ENCODE measurements at regions not wholly inside any gene's neighbourhood (a gene's known extent, or its start where the extent isn't known, plus 50 kb on each side); places are given as distances from the start of the nearest gene placed in this dataset.

DNA sequence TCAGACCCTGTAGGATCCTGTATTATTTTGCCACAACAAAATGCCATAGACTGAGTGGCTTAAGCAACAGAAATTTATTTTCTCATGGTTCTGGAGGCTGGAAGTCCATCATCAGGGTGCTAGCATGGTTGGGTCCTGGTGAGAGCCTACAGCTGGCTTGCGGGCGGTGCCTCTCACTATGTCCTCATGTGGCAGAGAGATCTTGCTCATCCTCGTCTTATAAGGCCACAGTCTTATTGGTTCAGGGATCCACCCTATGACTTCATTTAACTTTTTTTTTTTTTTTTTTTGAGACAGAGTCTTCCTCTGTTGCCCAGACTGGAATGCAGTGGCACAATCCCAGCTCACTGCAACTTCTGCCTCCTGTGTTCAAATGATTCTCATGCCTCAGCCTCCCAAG lies 90.9 kb downstream of the LSM5 start:
- Histone ChIP-seq H3K4me1 (ENCODE audit: control insufficient read depth in 3 of 3, insufficient read depth in 3 of 3, low read length in 3 of 3) (no peaks in the 10 kb centered on the region), H3K27me3 (ENCODE audit: control insufficient read depth in 3 of 3, insufficient read depth in 3 of 3, low read length in 3 of 3) (no peaks in the 10 kb centered on the region), H3K36me3 (ENCODE audit: control insufficient read depth in 3 of 3, insufficient read depth in 3 of 3, low read length in 3 of 3) (no peaks in the 10 kb centered on the region), H3K27ac (ENCODE audit: low read depth, low read length) (no peak overlapping the region), H3K9ac (ENCODE audit: low read depth in 1 of 3, low read length in 3 of 3) (no peak overlapping the region), H3K9me3 (ENCODE audit: control insufficient read depth in 3 of 3, low read length in 3 of 3) (no peaks in the 10 kb centered on the region), H3K4me3 (ENCODE audit: low read length in 3 of 3) (no peak overlapping the region)

DNA sequence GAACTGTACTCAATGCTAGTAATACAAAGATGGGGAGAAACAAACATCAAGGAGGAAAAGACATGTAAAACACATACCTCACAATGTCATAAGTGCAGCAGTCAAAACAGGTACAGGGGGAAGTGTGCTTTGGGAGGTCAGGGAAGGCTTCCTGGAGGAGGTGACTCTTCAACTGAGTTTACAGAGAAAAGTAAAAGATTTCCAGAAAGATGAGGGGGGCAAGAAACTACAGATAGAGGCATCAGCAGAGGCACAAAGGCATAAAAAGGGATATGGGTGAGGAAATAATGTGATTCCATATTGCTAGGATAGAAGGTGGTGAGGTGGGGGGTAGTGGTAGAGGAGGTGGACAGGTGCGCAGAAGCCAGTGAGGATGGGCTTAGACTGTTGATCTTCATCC lies 95.0 kb downstream of the LSM5 start:
- Histone ChIP-seq H3K9me3 (ENCODE audit: control insufficient read depth in 3 of 3, low read length in 3 of 3) (no peaks in the 10 kb centered on the region), H3K4me1 (ENCODE audit: control insufficient read depth in 3 of 3, insufficient read depth in 3 of 3, low read length in 3 of 3) (no peaks in the 10 kb centered on the region), H3K27ac (ENCODE audit: low read depth, low read length) (no peak overlapping the region), H3K27me3 (ENCODE audit: control insufficient read depth in 3 of 3, insufficient read depth in 3 of 3, low read length in 3 of 3) (no peaks in the 10 kb centered on the region), H3K4me3 (ENCODE audit: low read length in 3 of 3) (no peak overlapping the region), H3K9ac (ENCODE audit: low read depth in 1 of 3, low read length in 3 of 3) (no peak overlapping the region), H3K36me3 (ENCODE audit: control insufficient read depth in 3 of 3, insufficient read depth in 3 of 3, low read length in 3 of 3) (no peaks in the 10 kb centered on the region)

DNA sequence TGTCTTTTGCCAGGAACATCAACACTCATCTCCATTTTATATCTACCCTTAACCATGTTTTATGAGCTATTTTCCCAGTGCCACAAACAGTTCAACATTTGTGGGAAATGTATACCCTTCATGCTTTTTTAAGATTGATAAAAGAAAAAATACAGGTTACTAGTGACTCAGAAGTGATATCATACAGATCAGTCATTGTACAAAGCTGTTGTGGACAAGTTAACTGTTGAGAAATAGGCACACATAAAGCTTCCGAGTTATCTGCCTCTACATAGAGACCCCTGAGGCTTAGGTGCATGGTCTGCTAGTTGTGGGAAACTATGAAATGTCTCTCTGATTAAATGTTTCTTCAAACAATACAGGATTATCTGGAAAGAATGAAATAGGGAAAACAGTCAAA lies 96.3 kb downstream of the LSM5 start:
- H3K9ac ChIP-seq (ENCODE audit: low read depth in 1 of 3, low read length in 3 of 3), result no peak overlapping the region
- no peak overlapping the region for H3K4me3 ChIP-seq (ENCODE audit: low read length in 3 of 3)
- no peaks in the 10 kb centered on the region for H3K27me3 ChIP-seq (ENCODE audit: control insufficient read depth in 3 of 3, insufficient read depth in 3 of 3, low read length in 3 of 3)
- no peaks in the 10 kb centered on the region for H3K36me3 ChIP-seq (ENCODE audit: control insufficient read depth in 3 of 3, insufficient read depth in 3 of 3, low read length in 3 of 3)
- no peaks in the 10 kb centered on the region for H3K9me3 ChIP-seq (ENCODE audit: control insufficient read depth in 3 of 3, low read length in 3 of 3)
- no peak overlapping the region for H3K27ac ChIP-seq (ENCODE audit: low read depth, low read length)
- no peaks in the 10 kb centered on the region for H3K4me1 ChIP-seq (ENCODE audit: control insufficient read depth in 3 of 3, insufficient read depth in 3 of 3, low read length in 3 of 3)

DNA sequence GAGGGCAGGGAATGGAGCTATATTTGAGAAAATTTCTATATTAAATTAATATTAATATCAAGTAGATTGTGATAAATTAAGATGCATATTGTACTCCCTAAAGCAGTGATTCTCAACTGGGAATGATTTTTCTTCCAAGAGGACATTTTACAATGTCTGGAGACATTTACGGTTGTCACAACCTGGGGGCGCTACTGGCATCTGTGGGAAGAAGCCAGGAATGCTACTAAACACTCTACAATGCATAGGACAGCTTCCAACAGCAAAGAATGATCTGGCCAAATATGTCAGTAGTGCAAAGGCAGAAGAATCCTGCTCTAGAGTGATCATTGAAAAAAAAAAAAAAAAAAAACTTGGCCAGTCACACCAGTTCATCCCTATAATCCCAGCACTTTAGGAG lies 100.0 kb downstream of the LSM5 start:
- H3K27ac ChIP-seq (ENCODE audit: low read depth, low read length), result no peak overlapping the region
- no peaks in the 10 kb centered on the region for H3K27me3 ChIP-seq (ENCODE audit: control insufficient read depth in 3 of 3, insufficient read depth in 3 of 3, low read length in 3 of 3)
- H3K36me3 ChIP-seq (ENCODE audit: control insufficient read depth in 3 of 3, insufficient read depth in 3 of 3, low read length in 3 of 3), result no peaks in the 10 kb centered on the region
- H3K9me3 ChIP-seq (ENCODE audit: control insufficient read depth in 3 of 3, low read length in 3 of 3), result no peaks in the 10 kb centered on the region
- H3K9ac ChIP-seq (ENCODE audit: low read depth in 1 of 3, low read length in 3 of 3), result no peak overlapping the region
- H3K4me1 ChIP-seq (ENCODE audit: control insufficient read depth in 3 of 3, insufficient read depth in 3 of 3, low read length in 3 of 3), result no peaks in the 10 kb centered on the region
- no peak overlapping the region for H3K4me3 ChIP-seq (ENCODE audit: low read length in 3 of 3)

DNA sequence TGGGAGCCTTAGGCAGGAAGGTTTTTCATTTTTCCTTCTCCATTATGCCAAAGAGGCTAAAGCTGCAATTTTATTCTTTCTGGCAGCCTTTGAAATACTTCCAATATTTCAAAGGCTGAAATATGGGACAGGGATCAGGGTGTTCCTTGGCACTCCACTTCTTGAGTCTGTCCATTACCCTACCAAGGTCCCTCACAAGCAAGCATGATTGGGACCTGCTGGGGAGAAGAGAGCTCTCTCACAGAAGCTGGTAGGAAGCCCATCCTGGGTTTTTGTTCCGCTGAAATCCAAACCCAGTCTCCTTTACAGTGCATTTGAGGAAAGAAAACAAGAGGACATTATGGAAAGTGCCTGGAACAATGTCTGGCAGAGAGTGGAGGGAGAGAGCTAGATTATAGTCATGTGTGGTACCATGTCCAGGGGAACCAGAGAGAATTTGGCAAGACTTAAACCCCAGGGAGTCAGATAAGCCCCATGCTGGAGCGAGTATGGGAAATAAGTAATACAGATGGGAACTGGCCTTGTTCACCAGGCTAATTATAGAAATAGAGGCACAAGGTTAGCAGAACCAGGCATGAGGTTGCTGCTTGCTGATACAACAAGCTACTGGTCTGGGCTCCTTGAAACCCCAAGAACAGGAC lies 104.7 kb downstream of the LSM5 start:
- H3K27ac ChIP-seq (ENCODE audit: low read depth, low read length), result no peak overlapping the region
- H3K27me3 ChIP-seq (ENCODE audit: control insufficient read depth in 3 of 3, insufficient read depth in 3 of 3, low read length in 3 of 3), result peaks cover 5 to 11% (median 5%) of the 10 kb centered on the region in 3 donors
- H3K4me1 ChIP-seq (ENCODE audit: control insufficient read depth in 3 of 3, insufficient read depth in 3 of 3, low read length in 3 of 3), result no peaks in the 10 kb centered on the region
- no peaks in the 10 kb centered on the region for H3K9me3 ChIP-seq (ENCODE audit: control insufficient read depth in 3 of 3, low read length in 3 of 3)
- no peaks in the 10 kb centered on the region for H3K36me3 ChIP-seq (ENCODE audit: control insufficient read depth in 3 of 3, insufficient read depth in 3 of 3, low read length in 3 of 3)
- no peak overlapping the region for H3K4me3 ChIP-seq (ENCODE audit: low read length in 3 of 3)
- no peak overlapping the region for H3K9ac ChIP-seq (ENCODE audit: low read depth in 1 of 3, low read length in 3 of 3)

DNA sequence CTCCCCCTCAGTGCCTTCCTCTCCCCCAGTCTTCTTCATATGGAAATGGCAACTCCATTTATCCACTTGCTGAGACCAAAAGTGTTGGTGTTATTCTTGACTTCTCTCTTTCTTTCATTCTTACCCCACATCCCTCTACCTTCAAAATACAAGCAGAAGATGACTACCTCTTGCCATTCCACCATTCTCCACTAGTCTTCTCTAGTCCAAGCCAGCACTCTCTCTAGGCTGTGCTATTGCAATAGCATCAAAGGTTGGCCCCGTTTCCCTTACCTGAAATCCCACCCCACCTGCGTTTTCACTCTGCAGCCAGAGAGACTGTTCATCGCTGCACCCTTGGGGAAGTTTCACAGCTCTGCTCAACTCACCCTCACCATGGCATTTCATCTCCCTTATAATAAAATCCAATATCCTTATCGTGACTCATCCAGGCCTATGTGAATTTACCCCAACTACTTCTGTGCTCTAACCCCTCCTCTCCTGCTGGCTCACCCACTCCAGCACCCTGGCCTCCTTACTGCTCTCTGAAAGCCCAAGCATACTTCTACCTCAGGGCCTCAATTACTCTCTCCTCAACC lies 109.1 kb downstream of the LSM5 start:
- H3K27ac ChIP-seq (ENCODE audit: low read depth, low read length), result no peak overlapping the region
- no peaks in the 10 kb centered on the region for H3K36me3 ChIP-seq (ENCODE audit: control insufficient read depth in 3 of 3, insufficient read depth in 3 of 3, low read length in 3 of 3)
- H3K9ac ChIP-seq (ENCODE audit: low read depth in 1 of 3, low read length in 3 of 3), result no peak overlapping the region
- no peak overlapping the region for H3K4me3 ChIP-seq (ENCODE audit: low read length in 3 of 3)
- no peaks in the 10 kb centered on the region for H3K9me3 ChIP-seq (ENCODE audit: control insufficient read depth in 3 of 3, low read length in 3 of 3)
- H3K27me3 ChIP-seq (ENCODE audit: control insufficient read depth in 3 of 3, insufficient read depth in 3 of 3, low read length in 3 of 3), result peaks cover 5 to 11% (median 5%) of the 10 kb centered on the region in 3 donors
- H3K4me1 ChIP-seq (ENCODE audit: control insufficient read depth in 3 of 3, insufficient read depth in 3 of 3, low read length in 3 of 3), result no peaks in the 10 kb centered on the region

DNA sequence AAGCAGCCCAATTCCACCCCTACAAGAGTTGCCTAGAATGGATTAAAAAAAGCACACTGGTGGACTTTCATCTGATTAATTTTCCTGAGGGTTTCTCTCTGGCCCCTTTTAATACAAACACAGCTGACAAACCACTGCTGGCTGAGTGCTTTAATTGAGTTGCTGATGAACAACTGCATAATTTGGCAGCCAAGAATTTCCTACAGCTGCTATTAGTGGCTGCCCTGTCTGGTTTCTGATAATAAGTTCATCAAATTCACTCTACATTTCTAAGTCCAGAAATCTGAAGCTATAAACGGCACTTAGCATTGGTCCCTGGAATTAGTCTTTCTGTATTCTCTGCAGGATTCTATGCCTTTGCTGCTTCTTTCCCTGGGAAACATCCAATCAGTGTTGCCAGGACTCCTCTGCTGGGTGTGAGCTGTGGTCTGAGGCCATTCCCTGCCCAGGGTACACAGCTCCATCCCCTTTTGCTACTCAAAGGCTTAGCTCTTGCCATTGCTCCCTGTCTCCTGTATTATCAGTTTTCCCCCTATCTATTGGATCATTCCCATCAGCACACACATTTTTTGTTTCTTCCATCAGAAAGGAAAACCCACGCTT lies 110.6 kb downstream of the LSM5 start:
- no peak overlapping the region for H3K27ac ChIP-seq (ENCODE audit: low read depth, low read length)
- no peaks in the 10 kb centered on the region for H3K36me3 ChIP-seq (ENCODE audit: control insufficient read depth in 3 of 3, insufficient read depth in 3 of 3, low read length in 3 of 3)
- no peaks in the 10 kb centered on the region for H3K9me3 ChIP-seq (ENCODE audit: control insufficient read depth in 3 of 3, low read length in 3 of 3)
- no peak overlapping the region for H3K9ac ChIP-seq (ENCODE audit: low read depth in 1 of 3, low read length in 3 of 3)
- H3K27me3 ChIP-seq (ENCODE audit: control insufficient read depth in 3 of 3, insufficient read depth in 3 of 3, low read length in 3 of 3), result peaks cover 5 to 11% (median 5%) of the 10 kb centered on the region in 3 donors
- H3K4me3 ChIP-seq (ENCODE audit: low read length in 3 of 3), result no peak overlapping the region
- H3K4me1 ChIP-seq (ENCODE audit: control insufficient read depth in 3 of 3, insufficient read depth in 3 of 3, low read length in 3 of 3), result no peaks in the 10 kb centered on the region

DNA sequence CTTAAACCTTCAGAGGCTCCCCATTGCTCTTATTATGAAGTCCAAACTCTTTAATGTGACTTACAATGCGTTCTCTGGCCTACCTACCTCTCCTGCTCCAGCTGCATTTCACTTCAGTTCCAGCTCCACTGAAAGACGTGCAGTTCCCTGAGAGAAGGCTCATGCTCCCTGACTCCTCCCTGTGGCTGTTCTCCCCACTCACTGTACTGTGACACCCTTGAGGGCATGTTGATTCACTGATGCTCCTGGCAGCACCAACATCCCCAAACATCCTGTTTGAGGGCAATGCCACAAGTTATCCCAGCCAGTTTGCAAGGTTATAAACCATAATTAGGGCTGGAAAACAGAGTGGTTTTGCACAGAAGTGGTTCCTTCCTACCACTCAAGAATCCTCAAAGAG lies 111.2 kb downstream of the LSM5 start:
- no peak overlapping the region for H3K4me3 ChIP-seq (ENCODE audit: low read length in 3 of 3)
- no peaks in the 10 kb centered on the region for H3K4me1 ChIP-seq (ENCODE audit: control insufficient read depth in 3 of 3, insufficient read depth in 3 of 3, low read length in 3 of 3)
- H3K9ac ChIP-seq (ENCODE audit: low read depth in 1 of 3, low read length in 3 of 3), result no peak overlapping the region
- H3K27ac ChIP-seq (ENCODE audit: low read depth, low read length), result no peak overlapping the region
- peaks cover 5 to 11% (median 5%) of the 10 kb centered on the region in 3 donors for H3K27me3 ChIP-seq (ENCODE audit: control insufficient read depth in 3 of 3, insufficient read depth in 3 of 3, low read length in 3 of 3)
- H3K36me3 ChIP-seq (ENCODE audit: control insufficient read depth in 3 of 3, insufficient read depth in 3 of 3, low read length in 3 of 3), result no peaks in the 10 kb centered on the region
- no peaks in the 10 kb centered on the region for H3K9me3 ChIP-seq (ENCODE audit: control insufficient read depth in 3 of 3, low read length in 3 of 3)

DNA sequence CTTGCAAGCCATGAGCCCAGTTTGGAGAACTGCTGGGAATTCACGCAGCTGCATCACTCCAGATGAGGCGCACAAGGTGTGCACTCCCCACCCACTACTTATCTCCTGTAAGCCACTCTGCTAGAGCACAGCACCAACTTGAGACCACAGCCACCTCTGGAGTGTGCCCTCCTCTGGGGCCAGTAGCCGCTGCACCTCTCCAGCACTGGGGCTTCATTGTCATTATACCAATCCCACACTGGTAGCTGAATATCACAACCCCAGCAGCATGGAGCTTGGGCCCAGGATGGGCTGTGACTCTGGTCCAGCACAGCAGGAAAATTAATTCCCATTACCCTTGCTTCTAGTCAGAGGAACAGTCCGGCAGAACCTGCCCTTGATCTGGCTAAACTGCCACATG lies 125.6 kb downstream of the LSM5 start:
- H3K4me3 ChIP-seq (ENCODE audit: low read length in 3 of 3), result no peak overlapping the region
- H3K27ac ChIP-seq (ENCODE audit: low read depth, low read length), result no peak overlapping the region
- no peaks in the 10 kb centered on the region for H3K36me3 ChIP-seq (ENCODE audit: control insufficient read depth in 3 of 3, insufficient read depth in 3 of 3, low read length in 3 of 3)
- H3K27me3 ChIP-seq (ENCODE audit: control insufficient read depth in 3 of 3, insufficient read depth in 3 of 3, low read length in 3 of 3), result peaks cover 0 to 5% (median 2%) of the 10 kb centered on the region in 3 donors
- H3K4me1 ChIP-seq (ENCODE audit: control insufficient read depth in 3 of 3, insufficient read depth in 3 of 3, low read length in 3 of 3), result no peaks in the 10 kb centered on the region
- no peak overlapping the region for H3K9ac ChIP-seq (ENCODE audit: low read depth in 1 of 3, low read length in 3 of 3)
- no peaks in the 10 kb centered on the region for H3K9me3 ChIP-seq (ENCODE audit: control insufficient read depth in 3 of 3, low read length in 3 of 3)

DNA sequence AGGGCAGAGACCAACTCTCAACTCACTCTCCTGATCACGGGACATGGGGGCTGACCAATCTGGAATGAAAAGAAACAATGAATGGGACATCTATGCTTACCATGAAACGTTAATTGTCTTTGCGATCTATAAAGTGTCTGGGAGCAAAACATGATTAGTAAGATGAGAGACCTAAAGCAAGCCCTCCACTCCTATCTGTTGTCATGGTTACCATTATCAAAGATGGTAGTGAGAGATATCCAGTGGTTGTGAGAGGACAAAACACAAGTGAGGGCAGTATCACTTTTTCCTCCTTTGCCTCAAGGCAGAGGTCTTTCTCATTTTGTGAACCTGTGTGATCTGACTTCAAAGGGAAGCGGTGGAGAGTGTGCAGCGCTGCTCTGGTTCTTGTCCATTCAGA lies 130.1 kb downstream of the LSM5 start:
- peaks cover 0 to 5% (median 2%) of the 10 kb centered on the region in 3 donors for H3K27me3 ChIP-seq (ENCODE audit: control insufficient read depth in 3 of 3, insufficient read depth in 3 of 3, low read length in 3 of 3)
- H3K27ac ChIP-seq (ENCODE audit: low read depth, low read length), result no peak overlapping the region
- H3K4me1 ChIP-seq (ENCODE audit: control insufficient read depth in 3 of 3, insufficient read depth in 3 of 3, low read length in 3 of 3), result no peaks in the 10 kb centered on the region
- no peaks in the 10 kb centered on the region for H3K36me3 ChIP-seq (ENCODE audit: control insufficient read depth in 3 of 3, insufficient read depth in 3 of 3, low read length in 3 of 3)
- no peaks in the 10 kb centered on the region for H3K9me3 ChIP-seq (ENCODE audit: control insufficient read depth in 3 of 3, low read length in 3 of 3)
- no peak overlapping the region for H3K4me3 ChIP-seq (ENCODE audit: low read length in 3 of 3)
- no peak overlapping the region for H3K9ac ChIP-seq (ENCODE audit: low read depth in 1 of 3, low read length in 3 of 3)

Data from skeletal muscle tissue (tissue), 3 donors.